GM12864 (cell line): ENCODE measurements at regions not wholly inside any gene's neighbourhood (a gene's known extent, or its start where the extent isn't known, plus 50 kb on each side); places are given as distances from the start of the nearest gene placed in this dataset.
"Not testable (repeated sequence)": the region's sequence is repeated elsewhere in the genome, so short reads cannot be mapped to it uniquely, and the experiment has no call there.

Experiments
- DNase-seq: peaks from one replicate; pipeline ENCODE4 v3.0.0-alpha.2; 2011; ENCODE audit warnings: low read depth
- H3K4me3 ChIP-seq: 2 replicates; pipeline ENCODE4 v1.5.1; 2011; ENCODE audit warnings: mild to moderate bottlenecking, low read depth, low read length, control low read depth

GRCh38 chr21:5098010-5098743 is 5423.2 kb upstream of the TPTE start:
- H3K4me3 ChIP-seq, DNase-seq: not testable (repeated sequence)

- not testable (repeated sequence) for H3K4me3 ChIP-seq, DNase-seq
Measured at GRCh38 chr21:5100604-5101174, 5420.7 kb upstream of the TPTE start.

- peak; percentile 29 for DNase-seq
- peak overlapping the region; percentile 23 for H3K4me3 ChIP-seq
Measured at GRCh38 chr21:5101749-5102148, 5419.6 kb upstream of the TPTE start.

- not testable (repeated sequence) for DNase-seq, H3K4me3 ChIP-seq
Measured at GRCh38 chr21:5103880-5104561, 5417.4 kb upstream of the TPTE start.

GRCh38 chr21:5104562-5104928 is 5416.8 kb upstream of the TPTE start:
- not testable (repeated sequence) for DNase-seq, H3K4me3 ChIP-seq

GRCh38 chr21:5105939-5106708 is 5415.3 kb upstream of the TPTE start:
- not testable (repeated sequence) for DNase-seq, H3K4me3 ChIP-seq

- not testable (repeated sequence) for DNase-seq, H3K4me3 ChIP-seq
Measured at GRCh38 chr21:5106767-5107464, 5414.5 kb upstream of the TPTE start.

- not testable (repeated sequence) for DNase-seq, H3K4me3 ChIP-seq
Measured at GRCh38 chr21:5107637-5108036, 5413.7 kb upstream of the TPTE start.

- not testable (repeated sequence) for DNase-seq
Measured at GRCh38 chr21:5108048-5108775, 5413.2 kb upstream of the TPTE start.

GRCh38 chr21:5111197-5111596 is 5410.2 kb upstream of the TPTE start:
- DNase-seq, H3K4me3 ChIP-seq: not testable (repeated sequence)

More at GRCh38 chr21:5108048-5108775, 5413.2 kb upstream of the TPTE start:
- not testable (repeated sequence) for H3K4me3 ChIP-seq

- H3K4me3 ChIP-seq, DNase-seq: not testable (repeated sequence)
Measured at GRCh38 chr21:5113092-5113491, 5408.3 kb upstream of the TPTE start.

- not testable (repeated sequence) for DNase-seq, H3K4me3 ChIP-seq
Measured at GRCh38 chr21:5114468-5114867, 5406.9 kb upstream of the TPTE start.

- H3K4me3 ChIP-seq, DNase-seq: not testable (repeated sequence)
Measured at GRCh38 chr21:5114893-5115645, 5406.3 kb upstream of the TPTE start.

GRCh38 chr21:5115646-5116343 is 5405.6 kb upstream of the TPTE start:
- not testable (repeated sequence) for H3K4me3 ChIP-seq, DNase-seq

- not testable (repeated sequence) for DNase-seq, H3K4me3 ChIP-seq
Measured at GRCh38 chr21:5116344-5117123, 5404.8 kb upstream of the TPTE start.

GRCh38 chr21:5117135-5117534 is 5404.2 kb upstream of the TPTE start:
- not testable (repeated sequence) for DNase-seq, H3K4me3 ChIP-seq
